Lower leg skin (tissue), 3 donors: ENCODE measurements at regions not wholly inside any gene's neighbourhood (a gene's known extent, or its start where the extent isn't known, plus 50 kb on each side); places are given as distances from the start of the nearest gene placed in this dataset.

Source experiments
- POLR2A ChIP-seq, 2 donors: fragments of 450-650 bp; IDR thresholded peaks; one replicate each; pipeline ENCODE4 v1.6.1; 2016 to 2017; ENCODE audit warnings: antibody characterized with exemption in 2 of 2, mild to moderate bottlenecking in 1 of 2, moderate library complexity in 1 of 2
- TF ChIP-seq, protein P1 (sequence below), 3 donors: fragments of 450-650 bp; IDR thresholded peaks; one replicate each; pipeline ENCODE4 v1.5.1; 2016; ENCODE audit warnings: antibody characterized with exemption in 3 of 3, mild to moderate bottlenecking in 3 of 3, moderate library complexity in 2 of 3

DNA sequence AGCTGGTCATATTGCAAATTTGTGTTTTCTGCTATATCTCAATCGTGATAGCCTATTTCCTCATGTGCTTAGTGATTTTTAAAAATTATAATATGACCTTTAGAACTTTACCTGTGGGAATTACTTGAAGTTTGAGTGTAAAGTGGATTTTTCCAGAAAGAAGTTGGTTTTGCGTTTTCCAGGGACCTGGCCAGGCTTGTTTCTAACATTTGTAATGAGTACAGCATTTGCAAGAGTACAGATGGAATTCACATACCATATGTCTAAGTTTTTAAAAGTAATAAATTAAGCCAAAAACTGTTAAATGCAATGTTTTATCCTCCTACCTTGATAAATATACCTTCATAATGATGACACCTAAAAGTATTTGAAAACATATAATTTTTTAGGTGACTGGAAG is 443.2 kb downstream of the REEP3 start:
- TF ChIP-seq, protein P1, sequence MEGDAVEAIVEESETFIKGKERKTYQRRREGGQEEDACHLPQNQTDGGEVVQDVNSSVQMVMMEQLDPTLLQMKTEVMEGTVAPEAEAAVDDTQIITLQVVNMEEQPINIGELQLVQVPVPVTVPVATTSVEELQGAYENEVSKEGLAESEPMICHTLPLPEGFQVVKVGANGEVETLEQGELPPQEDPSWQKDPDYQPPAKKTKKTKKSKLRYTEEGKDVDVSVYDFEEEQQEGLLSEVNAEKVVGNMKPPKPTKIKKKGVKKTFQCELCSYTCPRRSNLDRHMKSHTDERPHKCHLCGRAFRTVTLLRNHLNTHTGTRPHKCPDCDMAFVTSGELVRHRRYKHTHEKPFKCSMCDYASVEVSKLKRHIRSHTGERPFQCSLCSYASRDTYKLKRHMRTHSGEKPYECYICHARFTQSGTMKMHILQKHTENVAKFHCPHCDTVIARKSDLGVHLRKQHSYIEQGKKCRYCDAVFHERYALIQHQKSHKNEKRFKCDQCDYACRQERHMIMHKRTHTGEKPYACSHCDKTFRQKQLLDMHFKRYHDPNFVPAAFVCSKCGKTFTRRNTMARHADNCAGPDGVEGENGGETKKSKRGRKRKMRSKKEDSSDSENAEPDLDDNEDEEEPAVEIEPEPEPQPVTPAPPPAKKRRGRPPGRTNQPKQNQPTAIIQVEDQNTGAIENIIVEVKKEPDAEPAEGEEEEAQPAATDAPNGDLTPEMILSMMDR (IDR thresholded peaks at IDR 0.05): no peak
- no peak for TF ChIP-seq POLR2A (IDR thresholded peaks at IDR 0.05)
